ENCODE measurements at regions not wholly inside any gene's neighbourhood (a gene's known extent, or its start where the extent isn't known, plus 50 kb on each side); places are given as distances from the start of the nearest gene placed in this dataset.
"Not testable (repeated sequence)": the region's sequence is repeated elsewhere in the genome, so short reads cannot be mapped to it uniquely, and the experiment has no call there.

DNA sequence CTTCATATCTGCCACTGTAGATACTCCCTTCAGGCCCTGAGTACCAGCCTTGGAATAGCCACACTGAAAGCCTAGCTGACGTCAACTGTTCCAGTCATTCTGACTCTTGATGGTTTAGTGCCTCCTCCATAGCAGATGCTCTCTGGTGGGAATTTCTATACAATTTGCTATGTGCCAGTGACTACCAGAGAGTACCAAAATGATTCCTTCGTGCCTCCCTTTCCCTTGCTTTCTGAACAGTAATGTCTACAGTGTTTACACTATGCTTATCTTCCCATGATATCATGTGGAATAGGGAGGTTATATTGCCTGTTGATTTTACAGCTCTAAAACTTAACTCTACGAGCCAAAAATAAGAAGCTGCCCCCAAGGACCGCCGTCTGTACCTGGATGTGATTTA is 109.7 kb upstream of the GMNC start:
- 57 to 93% methylated on average over 5 of the region's 5 CpGs for WGBS, 2 donors
- no peak for ATAC-seq (ENCODE audit: insufficient read depth, low FRiP score)

DNA sequence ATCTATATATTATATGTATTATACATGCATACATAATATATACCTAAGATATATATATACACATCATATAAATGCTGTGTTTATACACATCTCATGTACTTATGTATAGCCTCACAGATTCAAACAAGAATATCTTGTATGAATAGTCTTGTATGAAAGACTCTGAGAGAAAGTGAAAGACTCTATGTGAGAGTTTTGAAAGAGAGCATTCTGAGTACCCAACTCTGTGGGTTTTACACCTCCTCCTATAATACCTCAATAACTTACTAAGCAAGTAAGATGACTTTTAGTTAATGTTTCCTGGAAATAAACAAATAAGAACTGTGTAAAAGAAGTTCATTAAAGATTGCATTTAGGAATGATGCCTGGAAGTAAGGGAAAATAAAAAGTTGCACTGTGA is 108.1 kb upstream of the GMNC start:
- no peaks in the 10 kb centered on the region for H3K4me1 ChIP-seq (ENCODE audit: control insufficient read depth in 5 of 5, insufficient read depth in 5 of 5, low read length in 5 of 5)
- DNase-seq: no peak
- no peaks in the 10 kb centered on the region for H3K27me3 ChIP-seq (ENCODE audit: control insufficient read depth in 3 of 3, insufficient read depth in 3 of 3, low read length in 2 of 3)
- H3K4me3 ChIP-seq: no peak overlapping the region
- TF ChIP-seq, protein P1, sequence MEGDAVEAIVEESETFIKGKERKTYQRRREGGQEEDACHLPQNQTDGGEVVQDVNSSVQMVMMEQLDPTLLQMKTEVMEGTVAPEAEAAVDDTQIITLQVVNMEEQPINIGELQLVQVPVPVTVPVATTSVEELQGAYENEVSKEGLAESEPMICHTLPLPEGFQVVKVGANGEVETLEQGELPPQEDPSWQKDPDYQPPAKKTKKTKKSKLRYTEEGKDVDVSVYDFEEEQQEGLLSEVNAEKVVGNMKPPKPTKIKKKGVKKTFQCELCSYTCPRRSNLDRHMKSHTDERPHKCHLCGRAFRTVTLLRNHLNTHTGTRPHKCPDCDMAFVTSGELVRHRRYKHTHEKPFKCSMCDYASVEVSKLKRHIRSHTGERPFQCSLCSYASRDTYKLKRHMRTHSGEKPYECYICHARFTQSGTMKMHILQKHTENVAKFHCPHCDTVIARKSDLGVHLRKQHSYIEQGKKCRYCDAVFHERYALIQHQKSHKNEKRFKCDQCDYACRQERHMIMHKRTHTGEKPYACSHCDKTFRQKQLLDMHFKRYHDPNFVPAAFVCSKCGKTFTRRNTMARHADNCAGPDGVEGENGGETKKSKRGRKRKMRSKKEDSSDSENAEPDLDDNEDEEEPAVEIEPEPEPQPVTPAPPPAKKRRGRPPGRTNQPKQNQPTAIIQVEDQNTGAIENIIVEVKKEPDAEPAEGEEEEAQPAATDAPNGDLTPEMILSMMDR (IDR thresholded peaks at IDR 0.05; ENCODE audit: control extremely low read depth, extremely low read depth): no peak
- H3K9me3 ChIP-seq (ENCODE audit: control insufficient read depth in 4 of 4, insufficient read depth in 3 of 4, low read length in 3 of 4): no peaks in the 10 kb centered on the region
- H3K9ac ChIP-seq (ENCODE audit: insufficient read depth in 1 of 2, low read length in 2 of 2): no peak overlapping the region
- no peaks in the 10 kb centered on the region for H3K36me3 ChIP-seq (ENCODE audit: control insufficient read depth in 4 of 4, insufficient read depth in 4 of 4, low read length in 4 of 4)
- no peak for ATAC-seq (ENCODE audit: insufficient read depth, low FRiP score)
- H3K27ac ChIP-seq (ENCODE audit: low read depth in 1 of 2, low read length in 1 of 2): no peak overlapping the region

More for the DNA sequence above, 109.7 kb upstream of the GMNC start:
- Histone ChIP-seq H3K4me1 (ENCODE audit: control insufficient read depth in 5 of 5, insufficient read depth in 5 of 5, low read length in 5 of 5) (no peaks in the 10 kb centered on the region), H3K9ac (ENCODE audit: insufficient read depth in 1 of 2, low read length in 2 of 2) (no peak overlapping the region), H3K9me3 (ENCODE audit: control insufficient read depth in 4 of 4, insufficient read depth in 3 of 4, low read length in 3 of 4) (no peaks in the 10 kb centered on the region), H3K36me3 (ENCODE audit: control insufficient read depth in 4 of 4, insufficient read depth in 4 of 4, low read length in 4 of 4) (no peaks in the 10 kb centered on the region), H3K4me3 (no peak overlapping the region), H3K27ac (ENCODE audit: low read depth in 1 of 2, low read length in 1 of 2) (no peak overlapping the region), H3K27me3 (ENCODE audit: control insufficient read depth in 3 of 3, insufficient read depth in 3 of 3, low read length in 2 of 3) (no peaks in the 10 kb centered on the region)
- DNase-seq: no peak
- TF ChIP-seq, protein P1 (IDR thresholded peaks at IDR 0.05; ENCODE audit: control extremely low read depth, extremely low read depth): no peak

DNA sequence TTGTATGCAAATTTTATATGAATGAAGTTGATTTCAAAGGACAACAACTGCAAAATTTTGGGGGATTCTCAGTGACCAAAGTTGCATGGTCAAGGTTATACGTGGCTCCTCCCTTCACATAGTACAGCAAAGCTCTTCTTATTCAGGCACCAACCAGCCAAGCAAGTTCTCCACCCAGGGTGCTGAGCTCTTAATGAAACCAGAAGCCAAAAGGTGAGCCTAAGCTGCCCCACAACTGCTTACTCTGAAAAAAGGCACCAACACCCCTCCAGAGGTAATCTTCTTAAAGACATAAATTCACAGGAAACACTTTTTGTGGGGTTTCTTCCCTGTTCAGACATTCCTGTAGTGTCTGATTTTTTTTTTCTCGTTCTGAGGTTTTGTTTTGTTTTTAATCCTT is 106.1 kb upstream of the GMNC start:
- no peaks in the 10 kb centered on the region for H3K27me3 ChIP-seq (ENCODE audit: control insufficient read depth in 3 of 3, insufficient read depth in 3 of 3, low read length in 2 of 3)
- H3K4me3 ChIP-seq: no peak overlapping the region
- no peak overlapping the region for H3K9ac ChIP-seq (ENCODE audit: insufficient read depth in 1 of 2, low read length in 2 of 2)
- 46 to 57% methylated on average over 2 of the region's 2 CpGs for WGBS, 2 donors
- no peaks in the 10 kb centered on the region for H3K36me3 ChIP-seq (ENCODE audit: control insufficient read depth in 4 of 4, insufficient read depth in 4 of 4, low read length in 4 of 4)
- TF ChIP-seq, protein P1 (IDR thresholded peaks at IDR 0.05; ENCODE audit: control extremely low read depth, extremely low read depth): no peak
- no peak overlapping the region for H3K27ac ChIP-seq (ENCODE audit: low read depth in 1 of 2, low read length in 1 of 2)
- H3K9me3 ChIP-seq (ENCODE audit: control insufficient read depth in 4 of 4, insufficient read depth in 3 of 4, low read length in 3 of 4): no peaks in the 10 kb centered on the region
- DNase-seq: no peak
- no peaks in the 10 kb centered on the region for H3K4me1 ChIP-seq (ENCODE audit: control insufficient read depth in 5 of 5, insufficient read depth in 5 of 5, low read length in 5 of 5)
- no peak for ATAC-seq (ENCODE audit: insufficient read depth, low FRiP score)

GRCh38 chr3:190964931-190965330 is 102.4 kb upstream of the GMNC start:
- not testable (repeated sequence) for H3K27ac ChIP-seq (ENCODE audit: low read depth in 1 of 2, low read length in 1 of 2); H3K27me3 ChIP-seq (ENCODE audit: control insufficient read depth in 3 of 3, insufficient read depth in 3 of 3, low read length in 2 of 3); H3K9ac ChIP-seq (ENCODE audit: insufficient read depth in 1 of 2, low read length in 2 of 2); H3K9me3 ChIP-seq (ENCODE audit: control insufficient read depth in 4 of 4, insufficient read depth in 3 of 4, low read length in 3 of 4); DNase-seq; H3K4me1 ChIP-seq (ENCODE audit: control insufficient read depth in 5 of 5, insufficient read depth in 5 of 5, low read length in 5 of 5); ATAC-seq (ENCODE audit: insufficient read depth, low FRiP score); H3K4me3 ChIP-seq; H3K36me3 ChIP-seq (ENCODE audit: control insufficient read depth in 4 of 4, insufficient read depth in 4 of 4, low read length in 4 of 4)
- 63 to 69% methylated on average over 14 to 20 of the region's 20 CpGs for whole genome bisulfite sequencing, 2 donors

Measured in lung (tissue), 11 donors.